Neural cell (in vitro differentiated cells): ENCODE measurements at regions not wholly inside any gene's neighbourhood (a gene's known extent, or its start where the extent isn't known, plus 50 kb on each side); places are given as distances from the start of the nearest gene placed in this dataset.

Experiments used
- CTCF ChIP-seq: fragments of 450-650 bp; IDR thresholded peaks from 2 replicates; pipeline ENCODE4 v1.5.1; 2014; ENCODE audit warnings: antibody characterized with exemption, mild to moderate bottlenecking, moderate library complexity; ENCODE audit not compliant: poor library complexity, severe bottlenecking
- EP300 ChIP-seq: fragments of 450-650 bp; conservative IDR thresholded peaks from 2 replicates; pipeline ENCODE4 v1.6.1; 2014; ENCODE audit warnings: antibody characterized with exemption, mild to moderate bottlenecking, moderate library complexity; ENCODE audit not compliant: poor library complexity, severe bottlenecking
- EZH2 ChIP-seq: fragments of 200-600, 300-800 bp; shearing (Covaris generic), sonication (generic); IDR thresholded peaks from 2 replicates; pipeline ENCODE4 v1.6.1; 2014; ENCODE audit warnings: antibody characterized with exemption, low read length, borderline replicate concordance, mild to moderate bottlenecking; ENCODE audit not compliant: insufficient read depth, poor library complexity, severe bottlenecking
- MXI1 ChIP-seq: fragments of 450-650 bp; conservative IDR thresholded peaks from 2 replicates; pipeline ENCODE4 v1.6.1; 2014; ENCODE audit warnings: antibody characterized with exemption, mild to moderate bottlenecking; ENCODE audit not compliant: poor library complexity, severe bottlenecking
- POLR2AphosphoS5 ChIP-seq: IDR thresholded peaks from 2 replicates; pipeline ENCODE4 v1.6.1; 2012
- RAD21 ChIP-seq: fragments of 450-650 bp; conservative IDR thresholded peaks from 2 replicates; pipeline ENCODE4 v1.6.1; 2014; ENCODE audit warnings: antibody characterized with exemption, mild to moderate bottlenecking, moderate library complexity
- REST ChIP-seq: IDR thresholded peaks from 2 replicates; pipeline ENCODE4 v1.6.1; 2012; ENCODE audit warnings: borderline replicate concordance
- SMC3 ChIP-seq: fragments of 450-650 bp; conservative IDR thresholded peaks from 2 replicates; pipeline ENCODE4 v1.6.1; 2014; ENCODE audit warnings: antibody characterized with exemption, mild to moderate bottlenecking, moderate library complexity; ENCODE audit not compliant: poor library complexity
- TAF1 ChIP-seq: IDR thresholded peaks from 2 replicates; pipeline ENCODE4 v1.6.1; 2012; ENCODE audit warnings: low read depth

GRCh38 chr2:81974216-81974615, 1669.7 kb upstream of the LRRTM1 start:
- TF ChIP-seq CTCF (no peak), REST (peak; percentile 59), RAD21 (no peak), EP300 (peak; percentile 98), POLR2AphosphoS5 (peak; percentile 74), EZH2 (no peak), MXI1 (no peak), TAF1 (no peak), SMC3 (peak; percentile 20)
